ENCODE measurements at regions not wholly inside any gene's neighbourhood (a gene's known extent, or its start where the extent isn't known, plus 50 kb on each side); places are given as distances from the start of the nearest gene placed in this dataset.

GRCh38 chr14:89543425-89543790 is 126.4 kb upstream of the FOXN3 start:
- Mint-ChIP-seq H3K4me1 (ENCODE audit: unreplicated experiment) (peaks cover 24% of the 10 kb centered on the region), H3K27me3 (peaks cover 4% of the 10 kb centered on the region), H3K36me3 (no peaks in the 10 kb centered on the region), H3K4me3 (peak overlapping the region; percentile 2), H3K27ac (no peak overlapping the region), H3K9me3 (no peaks in the 10 kb centered on the region)
- TF ChIP-seq CTCF (conservative IDR thresholded peaks at IDR 0.05) = no peak
- no peak for DNase-seq (ENCODE audit: extremely low spot score, unreplicated experiment)

- Mint-ChIP-seq H3K36me3 (no peaks in the 10 kb centered on the region), H3K27ac (peak overlapping the region; percentile 19), H3K4me1 (ENCODE audit: unreplicated experiment) (peaks cover 24% of the 10 kb centered on the region), H3K9me3 (no peaks in the 10 kb centered on the region), H3K27me3 (peaks cover 4% of the 10 kb centered on the region), H3K4me3 (peak overlapping the region; percentile 36)
- TF ChIP-seq CTCF (conservative IDR thresholded peaks at IDR 0.05) = no peak
- DNase-seq (ENCODE audit: extremely low spot score, unreplicated experiment) = no peak
Observed at GRCh38 chr14:89542786-89543424, 125.9 kb upstream of the FOXN3 start.

GRCh38 chr14:89540830-89541470 is 123.9 kb upstream of the FOXN3 start:
- H3K27ac Mint-ChIP-seq = no peak overlapping the region
- no peak for DNase-seq (ENCODE audit: extremely low spot score, unreplicated experiment)
- no peak overlapping the region for H3K4me3 Mint-ChIP-seq
- TF ChIP-seq CTCF (conservative IDR thresholded peaks at IDR 0.05) = no peak
- H3K36me3 Mint-ChIP-seq = no peaks in the 10 kb centered on the region
- peaks cover 24% of the 10 kb centered on the region for H3K4me1 Mint-ChIP-seq (ENCODE audit: unreplicated experiment)
- H3K27me3 Mint-ChIP-seq = peaks cover 4% of the 10 kb centered on the region
- no peaks in the 10 kb centered on the region for H3K9me3 Mint-ChIP-seq

- Mint-ChIP-seq H3K27ac (peak overlapping the region; percentile 10), H3K9me3 (no peaks in the 10 kb centered on the region), H3K4me3 (no peak overlapping the region), H3K36me3 (no peaks in the 10 kb centered on the region), H3K4me1 (ENCODE audit: unreplicated experiment) (peaks cover 29% of the 10 kb centered on the region), H3K27me3 (peaks cover 4% of the 10 kb centered on the region)
- TF ChIP-seq CTCF (conservative IDR thresholded peaks at IDR 0.05) = no peak
- no peak for DNase-seq (ENCODE audit: extremely low spot score, unreplicated experiment)
Observed at GRCh38 chr14:89540009-89540829, 123.2 kb upstream of the FOXN3 start.

- Mint-ChIP-seq H3K4me1 (ENCODE audit: unreplicated experiment) (peaks cover 28% of the 10 kb centered on the region), H3K27ac (no peak overlapping the region), H3K4me3 (no peak overlapping the region), H3K9me3 (no peaks in the 10 kb centered on the region), H3K27me3 (peaks cover 3% of the 10 kb centered on the region), H3K36me3 (peaks cover 5% of the 10 kb centered on the region)
- DNase-seq (ENCODE audit: extremely low spot score, unreplicated experiment) = no peak
- peak; percentile 52 for TF ChIP-seq CTCF (conservative IDR thresholded peaks at IDR 0.05)
Observed at GRCh38 chr14:89537911-89538310, 120.9 kb upstream of the FOXN3 start.
